ENCODE measurements at regions not wholly inside any gene's neighbourhood (a gene's known extent, or its start where the extent isn't known, plus 50 kb on each side); places are given as distances from the start of the nearest gene placed in this dataset.

- ChIA-PET POLR2A (no interaction called here), RAD21 (ENCODE audit: low non-redundant PET in 1 of 2, low total read pairs in 2 of 2, uncharacterized antibody in 2 of 2, unreplicated experiment in 2 of 2) (no interaction called here), CTCF (no interaction called here)
- Histone ChIP-seq H3K27ac (ENCODE audit: low read depth, low read length) (no peak overlapping the region), H3K9me3 (ENCODE audit: control insufficient read depth in 1 of 2, insufficient read depth in 1 of 2, low read depth in 1 of 2, low read length in 2 of 2) (no peaks in the 10 kb centered on the region), H4K20me1 (ENCODE audit: insufficient read depth) (no peaks in the 10 kb centered on the region), H3K36me3 (ENCODE audit: control insufficient read depth in 1 of 2, insufficient read depth in 2 of 2, low read length in 2 of 2) (no peaks in the 10 kb centered on the region), H3K9me2 (ENCODE audit: insufficient read depth) (no peaks in the 10 kb centered on the region), H2AFZ (ENCODE audit: low read depth, low read length, poor library complexity, severe bottlenecking) (no peak overlapping the region), H3K4me3 (replicated peaks in 1 of 2; ENCODE audit: low read depth in 1 of 2, low read length in 2 of 2) (no peak overlapping the region), H3K27me3 (ENCODE audit: insufficient read depth, low read length) (peaks cover 46% of the 10 kb centered on the region), H3K4me2 (ENCODE audit: low read length) (no peak overlapping the region), H3K9ac (ENCODE audit: low read length) (no peak overlapping the region), H3K79me2 (ENCODE audit: insufficient read depth, low read length) (no peaks in the 10 kb centered on the region), H3K4me1 (ENCODE audit: control insufficient read depth in 1 of 2, insufficient read depth in 2 of 2, low read length in 2 of 2) (no peaks in the 10 kb centered on the region)
- intact Hi-C loops (cut with micrococcal nuclease) = no loop called here
- DNase-seq (ENCODE audit: low read depth, low spot score) (no peak), ATAC-seq (no peak)
- no TSS peak for BruUV-seq (replicated peaks)
- TF ChIP-seq POLR2A (IDR thresholded peaks at IDR 0.05; ENCODE audit: borderline replicate concordance, extremely low read depth, insufficient read depth, insufficient read length) = no peak
These were observed 65.2 kb upstream of the FIGN start for GRCh38 chr2:163800951-163801381.

DNA sequence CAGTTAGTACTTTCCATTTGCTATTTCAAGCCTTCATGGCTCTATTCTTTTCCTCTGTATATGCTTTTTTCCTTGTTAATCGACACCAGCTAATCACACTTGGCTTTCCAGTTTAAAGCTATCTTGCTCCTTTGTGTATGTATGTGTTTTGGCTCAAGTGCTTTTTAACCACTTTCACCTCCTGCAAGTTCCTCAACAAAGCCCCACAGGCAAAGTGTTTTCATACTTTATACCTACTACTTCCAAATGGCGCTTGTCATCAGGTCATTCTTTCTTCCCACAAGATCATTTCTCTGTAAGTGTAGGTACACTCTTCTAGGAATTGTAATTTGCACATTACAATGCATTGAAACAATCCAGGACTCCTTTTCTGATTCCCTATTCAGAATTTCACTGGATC lies 64.0 kb upstream of the FIGN start:
- no peaks in the 10 kb centered on the region for H3K4me1 ChIP-seq (ENCODE audit: control insufficient read depth in 1 of 2, insufficient read depth in 2 of 2, low read length in 2 of 2)
- peaks cover 46% of the 10 kb centered on the region for H3K27me3 ChIP-seq (ENCODE audit: insufficient read depth, low read length)
- H3K9ac ChIP-seq (ENCODE audit: low read length) = no peak overlapping the region
- H2AFZ ChIP-seq (ENCODE audit: low read depth, low read length, poor library complexity, severe bottlenecking) = no peak overlapping the region
- H3K36me3 ChIP-seq (ENCODE audit: control insufficient read depth in 1 of 2, insufficient read depth in 2 of 2, low read length in 2 of 2) = no peaks in the 10 kb centered on the region
- no peaks in the 10 kb centered on the region for H3K9me2 ChIP-seq (ENCODE audit: insufficient read depth)
- CTCF ChIA-PET = no interaction called here
- BruUV-seq (replicated peaks) = no TSS peak
- TF ChIP-seq ATF3 (IDR thresholded peaks at IDR 0.05) = no peak
- TF ChIP-seq SIN3A (IDR thresholded peaks at IDR 0.05; ENCODE audit: low read depth) = no peak
- TF ChIP-seq TCF7L2 (IDR thresholded peaks at IDR 0.05; ENCODE audit: borderline replicate concordance, extremely low read depth, insufficient read depth, insufficient read length) = no peak
- TF ChIP-seq CEBPB (IDR thresholded peaks at IDR 0.05; ENCODE audit: low read depth) = no peak
- TF ChIP-seq, protein P1, sequence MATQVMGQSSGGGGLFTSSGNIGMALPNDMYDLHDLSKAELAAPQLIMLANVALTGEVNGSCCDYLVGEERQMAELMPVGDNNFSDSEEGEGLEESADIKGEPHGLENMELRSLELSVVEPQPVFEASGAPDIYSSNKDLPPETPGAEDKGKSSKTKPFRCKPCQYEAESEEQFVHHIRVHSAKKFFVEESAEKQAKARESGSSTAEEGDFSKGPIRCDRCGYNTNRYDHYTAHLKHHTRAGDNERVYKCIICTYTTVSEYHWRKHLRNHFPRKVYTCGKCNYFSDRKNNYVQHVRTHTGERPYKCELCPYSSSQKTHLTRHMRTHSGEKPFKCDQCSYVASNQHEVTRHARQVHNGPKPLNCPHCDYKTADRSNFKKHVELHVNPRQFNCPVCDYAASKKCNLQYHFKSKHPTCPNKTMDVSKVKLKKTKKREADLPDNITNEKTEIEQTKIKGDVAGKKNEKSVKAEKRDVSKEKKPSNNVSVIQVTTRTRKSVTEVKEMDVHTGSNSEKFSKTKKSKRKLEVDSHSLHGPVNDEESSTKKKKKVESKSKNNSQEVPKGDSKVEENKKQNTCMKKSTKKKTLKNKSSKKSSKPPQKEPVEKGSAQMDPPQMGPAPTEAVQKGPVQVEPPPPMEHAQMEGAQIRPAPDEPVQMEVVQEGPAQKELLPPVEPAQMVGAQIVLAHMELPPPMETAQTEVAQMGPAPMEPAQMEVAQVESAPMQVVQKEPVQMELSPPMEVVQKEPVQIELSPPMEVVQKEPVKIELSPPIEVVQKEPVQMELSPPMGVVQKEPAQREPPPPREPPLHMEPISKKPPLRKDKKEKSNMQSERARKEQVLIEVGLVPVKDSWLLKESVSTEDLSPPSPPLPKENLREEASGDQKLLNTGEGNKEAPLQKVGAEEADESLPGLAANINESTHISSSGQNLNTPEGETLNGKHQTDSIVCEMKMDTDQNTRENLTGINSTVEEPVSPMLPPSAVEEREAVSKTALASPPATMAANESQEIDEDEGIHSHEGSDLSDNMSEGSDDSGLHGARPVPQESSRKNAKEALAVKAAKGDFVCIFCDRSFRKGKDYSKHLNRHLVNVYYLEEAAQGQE (IDR thresholded peaks at IDR 0.05; ENCODE audit: low read depth) = no peak
- TF ChIP-seq EZH2phosphoT487 (IDR thresholded peaks at IDR 0.05; ENCODE audit: borderline replicate concordance) = no peak
- TF ChIP-seq EGR1 (IDR thresholded peaks at IDR 0.05; ENCODE audit: low read depth) = no peak
- TF ChIP-seq JUND (IDR thresholded peaks at IDR 0.05) = no peak
- TF ChIP-seq ZFX (IDR thresholded peaks at IDR 0.05) = no peak
- no peak for TF ChIP-seq EZH2 (IDR thresholded peaks at IDR 0.05)
- TF ChIP-seq POLR2A (IDR thresholded peaks at IDR 0.05; ENCODE audit: borderline replicate concordance, extremely low read depth, insufficient read depth, insufficient read length) = no peak
- TF ChIP-seq ELF1 (IDR thresholded peaks at IDR 0.05; ENCODE audit: borderline replicate concordance, low read depth) = no peak
- TF ChIP-seq CBX3 (IDR thresholded peaks at IDR 0.05; ENCODE audit: low read depth) = no peak
- TF ChIP-seq FOSL1 (IDR thresholded peaks at IDR 0.05; ENCODE audit: low read depth) = no peak
- no peak for TF ChIP-seq POLR2AphosphoS5 (IDR thresholded peaks at IDR 0.05; ENCODE audit: low read depth, low read length)
- TF ChIP-seq, protein P2, sequence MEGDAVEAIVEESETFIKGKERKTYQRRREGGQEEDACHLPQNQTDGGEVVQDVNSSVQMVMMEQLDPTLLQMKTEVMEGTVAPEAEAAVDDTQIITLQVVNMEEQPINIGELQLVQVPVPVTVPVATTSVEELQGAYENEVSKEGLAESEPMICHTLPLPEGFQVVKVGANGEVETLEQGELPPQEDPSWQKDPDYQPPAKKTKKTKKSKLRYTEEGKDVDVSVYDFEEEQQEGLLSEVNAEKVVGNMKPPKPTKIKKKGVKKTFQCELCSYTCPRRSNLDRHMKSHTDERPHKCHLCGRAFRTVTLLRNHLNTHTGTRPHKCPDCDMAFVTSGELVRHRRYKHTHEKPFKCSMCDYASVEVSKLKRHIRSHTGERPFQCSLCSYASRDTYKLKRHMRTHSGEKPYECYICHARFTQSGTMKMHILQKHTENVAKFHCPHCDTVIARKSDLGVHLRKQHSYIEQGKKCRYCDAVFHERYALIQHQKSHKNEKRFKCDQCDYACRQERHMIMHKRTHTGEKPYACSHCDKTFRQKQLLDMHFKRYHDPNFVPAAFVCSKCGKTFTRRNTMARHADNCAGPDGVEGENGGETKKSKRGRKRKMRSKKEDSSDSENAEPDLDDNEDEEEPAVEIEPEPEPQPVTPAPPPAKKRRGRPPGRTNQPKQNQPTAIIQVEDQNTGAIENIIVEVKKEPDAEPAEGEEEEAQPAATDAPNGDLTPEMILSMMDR (IDR thresholded peaks at IDR 0.05 in 2 of 3, conservative IDR thresholded peaks at IDR 0.05 in 1 of 3; ENCODE audit: borderline replicate concordance in 1 of 3, insufficient read depth in 1 of 3, low read depth in 2 of 3, low read length in 2 of 3) = no peak
- no peak for TF ChIP-seq SP1 (IDR thresholded peaks at IDR 0.05; ENCODE audit: low read depth)
- TF ChIP-seq SRF (IDR thresholded peaks at IDR 0.05; ENCODE audit: low read depth) = no peak
- TF ChIP-seq, protein P3, sequence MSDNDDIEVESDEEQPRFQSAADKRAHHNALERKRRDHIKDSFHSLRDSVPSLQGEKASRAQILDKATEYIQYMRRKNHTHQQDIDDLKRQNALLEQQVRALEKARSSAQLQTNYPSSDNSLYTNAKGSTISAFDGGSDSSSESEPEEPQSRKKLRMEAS (IDR thresholded peaks at IDR 0.05) = no peak
- no peak overlapping the region for H3K27ac ChIP-seq (ENCODE audit: low read depth, low read length)
- no peaks in the 10 kb centered on the region for H3K9me3 ChIP-seq (ENCODE audit: control insufficient read depth in 1 of 2, insufficient read depth in 1 of 2, low read depth in 1 of 2, low read length in 2 of 2)
- no peaks in the 10 kb centered on the region for H3K79me2 ChIP-seq (ENCODE audit: insufficient read depth, low read length)
- POLR2A ChIA-PET = no interaction called here
- no peak overlapping the region for H3K4me2 ChIP-seq (ENCODE audit: low read length)
- RAD21 ChIA-PET (ENCODE audit: low non-redundant PET in 1 of 2, low total read pairs in 2 of 2, uncharacterized antibody in 2 of 2, unreplicated experiment in 2 of 2) = no interaction called here
- ATAC-seq (no peak), DNase-seq (ENCODE audit: low read depth, low spot score) (no peak)
- H3K4me3 ChIP-seq (replicated peaks in 1 of 2; ENCODE audit: low read depth in 1 of 2, low read length in 2 of 2) = no peak overlapping the region
- H4K20me1 ChIP-seq (ENCODE audit: insufficient read depth) = no peaks in the 10 kb centered on the region
- intact Hi-C loops (cut with micrococcal nuclease) = no loop called here
